Mesothelial cell of epicardium (in vitro differentiated cells): ENCODE measurements at regions not wholly inside any gene's neighbourhood (a gene's known extent, or its start where the extent isn't known, plus 50 kb on each side); places are given as distances from the start of the nearest gene placed in this dataset.

Experiments used
- DNase-seq, 2 experiments: peaks; one replicate each; pipeline ENCODE4 v3.0.0; 2021; ENCODE audit warnings: low spot score in 2 of 2; ENCODE audit not compliant: unreplicated experiment in 2 of 2
- H3K27ac Mint-ChIP-seq: 2 replicates; pipeline ENCODE4 v1.8.0; 2021; ENCODE audit warnings: mixed read lengths
- H3K27me3 Mint-ChIP-seq: 2 replicates; pipeline ENCODE4 v1.8.0; 2021; ENCODE audit warnings: low read depth, mixed read lengths
- H3K36me3 Mint-ChIP-seq: 2 replicates; pipeline ENCODE4 v1.8.0; 2021; ENCODE audit warnings: mixed read lengths
- H3K4me1 Mint-ChIP-seq: 2 replicates; pipeline ENCODE4 v1.8.0; 2021; ENCODE audit warnings: mixed read lengths
- H3K4me3 Mint-ChIP-seq: 2 replicates; pipeline ENCODE4 v1.8.0; 2021; ENCODE audit warnings: mild to moderate bottlenecking, moderate library complexity, mixed read lengths
- H3K9me3 Mint-ChIP-seq: 2 replicates; pipeline ENCODE4 v1.8.0; 2021; ENCODE audit warnings: mixed read lengths
- TF ChIP-seq, protein P1 (sequence below): fragments of 200-600 bp; sonication (generic); IDR thresholded peaks from one replicate; pipeline ENCODE4 v1.5.0; 2021; ENCODE audit warnings: antibody characterized with exemption; ENCODE audit not compliant: unreplicated experiment

DNA sequence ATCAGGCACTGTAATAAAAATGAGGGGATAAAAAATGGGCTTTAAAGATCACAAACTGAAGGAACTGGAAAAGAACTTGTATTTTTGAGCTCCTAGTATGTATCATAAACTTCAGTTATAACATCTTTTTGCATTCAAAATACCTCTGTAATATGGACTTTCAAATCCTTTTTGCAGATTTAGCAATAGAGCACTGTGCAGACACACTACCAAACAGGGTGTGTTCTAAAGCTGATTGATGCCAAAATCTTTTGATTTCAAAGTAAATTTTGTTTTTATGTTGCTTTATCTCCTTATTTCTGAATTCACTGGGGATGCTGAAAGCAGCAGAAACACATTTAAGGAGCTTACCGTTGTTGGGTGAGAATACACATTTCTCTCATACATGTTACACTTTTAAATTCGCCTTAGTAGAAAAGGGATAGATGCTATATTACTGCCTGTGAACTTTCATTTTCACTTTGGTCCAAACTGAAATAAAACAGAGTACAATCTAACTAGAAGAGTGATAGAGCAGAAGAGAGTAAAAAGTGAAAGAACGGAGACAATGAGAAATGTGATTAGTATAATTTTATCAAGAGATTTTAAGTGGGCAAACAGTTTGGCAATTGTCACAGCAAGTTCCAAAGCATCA lies 1126.6 kb downstream of the BRINP3 start:
- no peak overlapping the region for H3K4me3 Mint-ChIP-seq
- H3K36me3 Mint-ChIP-seq = no peaks in the 10 kb centered on the region
- H3K27ac Mint-ChIP-seq = no peak overlapping the region
- no peaks in the 10 kb centered on the region for H3K9me3 Mint-ChIP-seq
- H3K27me3 Mint-ChIP-seq = peaks cover 8% of the 10 kb centered on the region
- TF ChIP-seq, protein P1, sequence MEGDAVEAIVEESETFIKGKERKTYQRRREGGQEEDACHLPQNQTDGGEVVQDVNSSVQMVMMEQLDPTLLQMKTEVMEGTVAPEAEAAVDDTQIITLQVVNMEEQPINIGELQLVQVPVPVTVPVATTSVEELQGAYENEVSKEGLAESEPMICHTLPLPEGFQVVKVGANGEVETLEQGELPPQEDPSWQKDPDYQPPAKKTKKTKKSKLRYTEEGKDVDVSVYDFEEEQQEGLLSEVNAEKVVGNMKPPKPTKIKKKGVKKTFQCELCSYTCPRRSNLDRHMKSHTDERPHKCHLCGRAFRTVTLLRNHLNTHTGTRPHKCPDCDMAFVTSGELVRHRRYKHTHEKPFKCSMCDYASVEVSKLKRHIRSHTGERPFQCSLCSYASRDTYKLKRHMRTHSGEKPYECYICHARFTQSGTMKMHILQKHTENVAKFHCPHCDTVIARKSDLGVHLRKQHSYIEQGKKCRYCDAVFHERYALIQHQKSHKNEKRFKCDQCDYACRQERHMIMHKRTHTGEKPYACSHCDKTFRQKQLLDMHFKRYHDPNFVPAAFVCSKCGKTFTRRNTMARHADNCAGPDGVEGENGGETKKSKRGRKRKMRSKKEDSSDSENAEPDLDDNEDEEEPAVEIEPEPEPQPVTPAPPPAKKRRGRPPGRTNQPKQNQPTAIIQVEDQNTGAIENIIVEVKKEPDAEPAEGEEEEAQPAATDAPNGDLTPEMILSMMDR = no peak
- H3K4me1 Mint-ChIP-seq = no peaks in the 10 kb centered on the region
- DNase-seq = no peak

DNA sequence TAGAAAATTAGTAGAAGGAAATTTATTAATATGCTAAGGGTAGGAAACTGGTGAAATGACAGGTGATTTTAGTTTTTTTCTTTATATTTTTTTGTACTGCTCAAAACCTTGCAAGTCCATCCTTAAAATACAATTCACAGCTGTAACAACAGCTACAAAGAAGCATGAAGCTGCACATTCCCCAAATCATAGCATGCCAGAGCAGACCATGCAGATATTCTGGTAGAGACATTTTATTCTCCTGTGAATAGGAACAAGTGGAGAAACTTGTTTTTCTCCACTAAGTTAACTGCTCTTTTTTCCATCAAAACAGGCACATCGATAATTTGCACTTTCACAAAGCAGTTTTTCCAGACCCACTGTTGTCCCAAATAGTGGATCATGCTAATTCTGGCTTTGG lies 1125.7 kb downstream of the BRINP3 start:
- no peaks in the 10 kb centered on the region for H3K36me3 Mint-ChIP-seq
- no peaks in the 10 kb centered on the region for H3K4me1 Mint-ChIP-seq
- no peak overlapping the region for H3K4me3 Mint-ChIP-seq
- H3K27me3 Mint-ChIP-seq = peaks cover 4% of the 10 kb centered on the region
- no peaks in the 10 kb centered on the region for H3K9me3 Mint-ChIP-seq
- no peak overlapping the region for H3K27ac Mint-ChIP-seq
- TF ChIP-seq, protein P1 = no peak
- no peak for DNase-seq

DNA sequence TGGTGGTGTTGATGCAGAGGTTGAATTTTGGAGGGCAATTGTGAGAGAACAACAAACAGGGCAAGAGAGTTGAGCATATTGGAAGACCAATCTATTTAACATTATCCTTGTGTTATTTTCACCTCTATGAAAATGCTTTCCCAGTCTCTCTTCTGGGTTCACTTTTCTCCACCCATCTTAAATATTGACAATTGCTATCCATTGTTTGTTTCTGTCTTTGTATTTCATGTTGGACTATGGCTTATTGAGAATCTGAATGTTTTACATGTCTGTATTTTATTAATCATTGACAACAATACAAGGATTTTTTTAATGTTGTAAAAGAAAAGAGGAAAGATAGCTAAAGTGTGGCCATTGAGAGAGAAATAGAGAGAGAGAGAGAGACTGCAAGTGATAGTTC lies 1121.5 kb downstream of the BRINP3 start:
- no peak for DNase-seq
- H3K4me3 Mint-ChIP-seq = no peak overlapping the region
- H3K27ac Mint-ChIP-seq = no peak overlapping the region

DNA sequence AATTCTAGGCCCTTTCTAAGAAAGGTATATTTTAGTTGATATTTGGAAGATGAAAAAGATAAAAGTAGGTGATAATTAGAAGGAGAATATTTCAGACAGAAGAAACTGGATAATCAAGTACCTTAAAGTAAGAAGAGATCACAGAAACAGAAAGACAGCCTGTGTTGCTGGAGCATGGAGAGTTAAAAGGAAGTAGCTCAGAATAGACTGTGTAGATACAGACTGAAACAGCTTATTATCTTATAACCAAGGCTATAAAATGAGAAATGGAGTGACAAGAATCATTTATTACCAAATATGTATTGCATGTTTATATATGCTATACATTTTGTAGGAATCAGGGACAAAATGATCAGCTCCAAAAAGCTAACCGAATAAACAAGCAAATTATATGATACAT lies 1120.3 kb downstream of the BRINP3 start:
- Mint-ChIP-seq H3K9me3 (no peaks in the 10 kb centered on the region), H3K4me1 (no peaks in the 10 kb centered on the region), H3K27me3 (peaks cover 2% of the 10 kb centered on the region), H3K27ac (no peak overlapping the region), H3K4me3 (no peak overlapping the region), H3K36me3 (no peaks in the 10 kb centered on the region)
- TF ChIP-seq, protein P1 = no peak
- no peak for DNase-seq

More for the DNA sequence above, 1121.5 kb downstream of the BRINP3 start:
- Mint-ChIP-seq H3K36me3 (no peaks in the 10 kb centered on the region), H3K9me3 (no peaks in the 10 kb centered on the region), H3K27me3 (no peaks in the 10 kb centered on the region), H3K4me1 (no peaks in the 10 kb centered on the region)
- TF ChIP-seq, protein P1 = no peak

DNA sequence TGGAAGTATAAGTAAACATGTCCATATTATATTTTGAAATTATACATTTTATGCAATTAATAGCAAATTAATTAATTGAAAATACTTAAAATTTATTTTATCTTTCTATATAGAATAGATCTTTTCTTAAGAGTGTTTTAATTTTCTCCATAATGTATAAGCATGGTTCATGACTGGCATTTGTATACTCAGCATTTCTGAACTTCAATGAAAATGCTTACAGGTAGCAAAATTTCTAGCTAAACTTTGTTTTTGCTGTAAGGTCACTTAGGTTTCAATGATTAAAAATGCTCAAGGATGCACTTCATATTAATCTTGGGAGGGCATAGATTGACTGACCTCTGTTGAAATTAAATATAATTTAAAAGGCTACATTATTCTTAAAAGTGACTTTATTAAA lies 1108.1 kb downstream of the BRINP3 start:
- Mint-ChIP-seq H3K4me3 (no peak overlapping the region), H3K27me3 (no peaks in the 10 kb centered on the region), H3K27ac (no peak overlapping the region), H3K9me3 (peaks cover 4% of the 10 kb centered on the region), H3K4me1 (peaks cover 6% of the 10 kb centered on the region), H3K36me3 (no peaks in the 10 kb centered on the region)
- DNase-seq = no peak
- TF ChIP-seq, protein P1 = no peak

DNA sequence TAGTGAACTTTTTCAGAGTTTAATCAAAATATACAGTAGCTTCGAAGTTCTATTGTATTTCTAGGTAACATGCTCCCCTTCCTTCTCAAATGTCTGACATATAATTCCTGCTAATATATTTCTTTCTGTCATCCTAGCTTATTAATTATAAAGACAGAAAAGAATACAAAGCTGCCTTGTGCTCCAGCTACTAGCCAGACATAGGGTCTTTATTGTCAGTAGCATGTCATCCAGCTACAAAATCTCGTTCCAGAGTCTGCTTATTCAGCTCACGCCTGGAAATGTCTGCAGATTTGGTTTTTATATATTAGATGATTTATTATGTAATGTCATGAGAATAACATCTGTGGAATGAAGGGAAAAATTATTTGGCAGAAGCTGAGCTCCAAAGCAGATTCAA lies 1102.8 kb downstream of the BRINP3 start:
- H3K4me3 Mint-ChIP-seq = no peak overlapping the region
- peaks cover 2% of the 10 kb centered on the region for H3K4me1 Mint-ChIP-seq
- no peak for DNase-seq
- H3K27me3 Mint-ChIP-seq = no peaks in the 10 kb centered on the region
- H3K9me3 Mint-ChIP-seq = peaks cover 18% of the 10 kb centered on the region
- no peak overlapping the region for H3K27ac Mint-ChIP-seq
- TF ChIP-seq, protein P1 = no peak
- no peaks in the 10 kb centered on the region for H3K36me3 Mint-ChIP-seq
